ENCODE measurements at regions not wholly inside any gene's neighbourhood (a gene's known extent, or its start where the extent isn't known, plus 50 kb on each side); places are given as distances from the start of the nearest gene placed in this dataset.

DNA sequence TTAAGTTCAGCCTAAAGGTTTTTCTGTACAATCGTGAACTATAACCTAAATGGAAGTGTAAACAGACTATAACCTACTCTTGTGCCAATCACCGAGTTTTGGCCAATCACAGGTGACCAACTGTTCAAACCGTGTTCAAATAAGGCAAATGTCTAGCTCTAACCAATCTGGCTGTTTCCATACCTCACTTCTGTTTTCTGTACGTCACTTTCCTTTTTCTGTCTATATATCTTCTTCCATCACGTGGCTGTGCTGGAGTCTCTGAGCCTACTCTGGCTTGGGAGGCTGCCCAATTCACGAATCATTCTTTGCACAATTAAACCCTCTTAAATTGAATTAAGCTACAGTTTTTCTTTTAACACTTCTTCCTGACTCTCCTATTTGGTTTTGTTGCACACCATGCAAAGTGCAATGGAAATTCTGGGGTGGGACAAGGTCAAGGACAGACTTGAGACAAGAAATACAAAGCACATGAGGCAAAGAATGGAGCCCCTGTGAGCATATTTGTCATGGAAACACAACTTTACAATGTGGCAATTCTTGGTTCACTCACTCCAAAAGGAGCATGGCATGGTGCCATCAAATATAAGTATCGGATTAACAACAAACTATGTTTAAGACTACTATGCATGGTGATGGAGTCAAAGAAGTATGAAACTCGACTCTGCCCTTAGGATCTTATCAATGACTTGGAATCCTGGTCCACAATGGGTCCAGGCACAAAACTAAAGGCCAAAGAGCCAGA lies 115.7 kb upstream of the FAM9B start:
- Histone ChIP-seq H4K20me1 (ENCODE audit: insufficient read depth, low read length) (no peaks in the 10 kb centered on the region), H3K9ac (ENCODE audit: low read length) (no peak overlapping the region), H3K79me2 (ENCODE audit: low read length) (no peaks in the 10 kb centered on the region), H3K4me2 (ENCODE audit: low read length) (no peak overlapping the region), H3K4me1 (ENCODE audit: low read length) (no peaks in the 10 kb centered on the region), H3K27me3 (ENCODE audit: low read depth, low read length) (no peaks in the 10 kb centered on the region), H2AFZ (ENCODE audit: low read depth, low read length) (no peak overlapping the region), H3K36me3 (replicated peaks; ENCODE audit: low read depth, low read length) (no peaks in the 10 kb centered on the region), H3K4me3 (ENCODE audit: low read length) (no peak overlapping the region), H3K27ac (ENCODE audit: low read length) (no peak overlapping the region), H3K9me3 (ENCODE audit: insufficient read depth, low read length) (no peaks in the 10 kb centered on the region)
- TF ChIP-seq, protein P1, sequence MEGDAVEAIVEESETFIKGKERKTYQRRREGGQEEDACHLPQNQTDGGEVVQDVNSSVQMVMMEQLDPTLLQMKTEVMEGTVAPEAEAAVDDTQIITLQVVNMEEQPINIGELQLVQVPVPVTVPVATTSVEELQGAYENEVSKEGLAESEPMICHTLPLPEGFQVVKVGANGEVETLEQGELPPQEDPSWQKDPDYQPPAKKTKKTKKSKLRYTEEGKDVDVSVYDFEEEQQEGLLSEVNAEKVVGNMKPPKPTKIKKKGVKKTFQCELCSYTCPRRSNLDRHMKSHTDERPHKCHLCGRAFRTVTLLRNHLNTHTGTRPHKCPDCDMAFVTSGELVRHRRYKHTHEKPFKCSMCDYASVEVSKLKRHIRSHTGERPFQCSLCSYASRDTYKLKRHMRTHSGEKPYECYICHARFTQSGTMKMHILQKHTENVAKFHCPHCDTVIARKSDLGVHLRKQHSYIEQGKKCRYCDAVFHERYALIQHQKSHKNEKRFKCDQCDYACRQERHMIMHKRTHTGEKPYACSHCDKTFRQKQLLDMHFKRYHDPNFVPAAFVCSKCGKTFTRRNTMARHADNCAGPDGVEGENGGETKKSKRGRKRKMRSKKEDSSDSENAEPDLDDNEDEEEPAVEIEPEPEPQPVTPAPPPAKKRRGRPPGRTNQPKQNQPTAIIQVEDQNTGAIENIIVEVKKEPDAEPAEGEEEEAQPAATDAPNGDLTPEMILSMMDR (IDR thresholded peaks at IDR 0.05; ENCODE audit: low read depth, low read length) = no peak
- TF ChIP-seq EZH2phosphoT487 (IDR thresholded peaks at IDR 0.05; ENCODE audit: low read depth) = no peak

DNA sequence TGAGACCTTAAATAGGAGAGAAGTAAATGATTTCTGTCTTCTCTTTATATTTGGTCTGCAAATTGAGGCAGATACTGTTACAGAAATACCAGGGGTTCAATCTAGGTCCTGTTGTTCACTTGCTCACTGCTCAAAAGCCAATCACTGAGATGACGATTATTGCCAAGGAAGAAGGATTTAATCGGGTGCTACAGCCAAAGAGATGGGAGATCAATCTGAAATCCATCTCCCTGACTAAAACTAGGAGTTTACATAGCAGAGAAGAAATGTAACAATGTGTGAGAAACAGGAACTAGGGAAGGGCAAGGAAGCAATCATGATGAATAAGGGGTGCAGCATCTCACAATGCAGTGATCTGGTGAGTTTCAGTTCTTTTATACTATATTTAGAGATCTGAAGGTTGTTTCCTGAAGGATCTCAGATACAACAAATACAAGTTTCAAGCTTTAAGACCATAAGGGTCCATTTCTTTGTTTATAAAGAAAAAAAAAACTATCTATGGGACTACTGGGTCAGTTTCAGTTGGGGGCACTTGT lies 117.9 kb upstream of the FAM9B start:
- Histone ChIP-seq H3K36me3 (replicated peaks; ENCODE audit: low read depth, low read length) (no peaks in the 10 kb centered on the region), H2AFZ (ENCODE audit: low read depth, low read length) (no peak overlapping the region), H3K27me3 (ENCODE audit: low read depth, low read length) (no peaks in the 10 kb centered on the region), H3K9ac (ENCODE audit: low read length) (no peak overlapping the region), H3K4me1 (ENCODE audit: low read length) (no peaks in the 10 kb centered on the region), H3K4me2 (ENCODE audit: low read length) (no peak overlapping the region), H3K4me3 (ENCODE audit: low read length) (no peak overlapping the region), H3K9me3 (ENCODE audit: insufficient read depth, low read length) (no peaks in the 10 kb centered on the region), H4K20me1 (ENCODE audit: insufficient read depth, low read length) (no peaks in the 10 kb centered on the region), H3K27ac (ENCODE audit: low read length) (no peak overlapping the region), H3K79me2 (ENCODE audit: low read length) (no peaks in the 10 kb centered on the region)
- no peak for TF ChIP-seq EZH2phosphoT487 (IDR thresholded peaks at IDR 0.05; ENCODE audit: low read depth)
- TF ChIP-seq, protein P1 (IDR thresholded peaks at IDR 0.05; ENCODE audit: low read depth, low read length) = no peak

DNA sequence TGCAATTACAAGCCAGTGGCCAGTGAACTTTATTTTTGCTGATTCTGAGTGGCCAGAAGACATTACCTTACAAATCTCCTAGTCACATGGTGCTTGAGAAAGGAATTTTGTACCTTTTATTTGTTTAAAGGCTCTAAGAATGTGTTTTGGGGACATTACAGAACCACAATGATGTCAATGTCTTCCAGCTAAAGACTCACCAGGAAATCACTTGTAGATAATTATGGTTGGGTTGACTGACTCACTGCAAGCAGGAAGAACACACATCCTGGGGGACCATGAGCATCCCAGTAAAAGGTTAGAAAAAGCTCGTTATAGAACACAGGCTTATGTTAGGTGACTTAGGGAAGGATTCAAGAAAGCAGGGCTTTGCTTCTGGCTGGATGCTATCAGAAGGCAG lies 119.4 kb upstream of the FAM9B start:
- H3K27ac ChIP-seq (ENCODE audit: low read length) = no peak overlapping the region
- TF ChIP-seq, protein P1 (IDR thresholded peaks at IDR 0.05; ENCODE audit: low read depth, low read length) = no peak
- TF ChIP-seq EZH2phosphoT487 (IDR thresholded peaks at IDR 0.05; ENCODE audit: low read depth) = no peak
- H3K4me2 ChIP-seq (ENCODE audit: low read length) = no peak overlapping the region
- no peaks in the 10 kb centered on the region for H3K9me3 ChIP-seq (ENCODE audit: insufficient read depth, low read length)
- no peaks in the 10 kb centered on the region for H3K79me2 ChIP-seq (ENCODE audit: low read length)
- no peaks in the 10 kb centered on the region for H3K27me3 ChIP-seq (ENCODE audit: low read depth, low read length)
- H3K4me3 ChIP-seq (ENCODE audit: low read length) = no peak overlapping the region
- no peaks in the 10 kb centered on the region for H3K36me3 ChIP-seq (replicated peaks; ENCODE audit: low read depth, low read length)
- H4K20me1 ChIP-seq (ENCODE audit: insufficient read depth, low read length) = no peaks in the 10 kb centered on the region
- no peaks in the 10 kb centered on the region for H3K4me1 ChIP-seq (ENCODE audit: low read length)
- no peak overlapping the region for H2AFZ ChIP-seq (ENCODE audit: low read depth, low read length)
- no peak overlapping the region for H3K9ac ChIP-seq (ENCODE audit: low read length)

DNA sequence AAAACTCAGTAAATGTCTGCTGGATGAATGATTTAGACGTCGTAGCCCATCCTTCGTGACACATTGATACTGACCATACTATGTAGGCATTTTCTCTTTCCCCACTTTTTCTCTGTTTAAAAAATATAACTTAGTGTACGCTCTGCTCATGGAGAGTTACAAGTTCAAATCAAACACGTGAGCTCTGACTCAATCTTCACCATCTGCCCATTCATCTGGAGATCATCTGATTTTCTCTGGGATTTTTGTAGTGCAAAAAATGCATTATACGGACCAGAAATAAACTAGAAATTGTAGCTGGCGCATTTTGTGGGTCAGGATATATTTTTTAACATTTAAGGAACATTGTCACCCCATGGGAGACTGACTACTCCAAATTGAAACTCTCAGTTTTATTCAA lies 124.7 kb upstream of the FAM9B start:
- H3K27me3 ChIP-seq (ENCODE audit: low read depth, low read length) = 0 out of 2 replicates have a peak, but pooled peaks cover 3% of the 10 kb centered on the region

More for the DNA sequence above, 124.7 kb upstream of the FAM9B start:
- H4K20me1 ChIP-seq (ENCODE audit: insufficient read depth, low read length) = no peaks in the 10 kb centered on the region
- H3K4me3 ChIP-seq (ENCODE audit: low read length) = no peak overlapping the region
- H2AFZ ChIP-seq (ENCODE audit: low read depth, low read length) = no peak overlapping the region
- H3K79me2 ChIP-seq (ENCODE audit: low read length) = no peaks in the 10 kb centered on the region
- no peak overlapping the region for H3K27ac ChIP-seq (ENCODE audit: low read length)
- H3K4me2 ChIP-seq (ENCODE audit: low read length) = no peak overlapping the region
- H3K9ac ChIP-seq (ENCODE audit: low read length) = no peak overlapping the region
- no peaks in the 10 kb centered on the region for H3K4me1 ChIP-seq (ENCODE audit: low read length)
- TF ChIP-seq, protein P1 (IDR thresholded peaks at IDR 0.05; ENCODE audit: low read depth, low read length) = no peak
- TF ChIP-seq EZH2phosphoT487 (IDR thresholded peaks at IDR 0.05; ENCODE audit: low read depth) = no peak
- H3K9me3 ChIP-seq (ENCODE audit: insufficient read depth, low read length) = no peaks in the 10 kb centered on the region
- no peaks in the 10 kb centered on the region for H3K36me3 ChIP-seq (replicated peaks; ENCODE audit: low read depth, low read length)
